ENCODE measurements at regions not wholly inside any gene's neighbourhood (a gene's known extent, or its start where the extent isn't known, plus 50 kb on each side); places are given as distances from the start of the nearest gene placed in this dataset.

DNA sequence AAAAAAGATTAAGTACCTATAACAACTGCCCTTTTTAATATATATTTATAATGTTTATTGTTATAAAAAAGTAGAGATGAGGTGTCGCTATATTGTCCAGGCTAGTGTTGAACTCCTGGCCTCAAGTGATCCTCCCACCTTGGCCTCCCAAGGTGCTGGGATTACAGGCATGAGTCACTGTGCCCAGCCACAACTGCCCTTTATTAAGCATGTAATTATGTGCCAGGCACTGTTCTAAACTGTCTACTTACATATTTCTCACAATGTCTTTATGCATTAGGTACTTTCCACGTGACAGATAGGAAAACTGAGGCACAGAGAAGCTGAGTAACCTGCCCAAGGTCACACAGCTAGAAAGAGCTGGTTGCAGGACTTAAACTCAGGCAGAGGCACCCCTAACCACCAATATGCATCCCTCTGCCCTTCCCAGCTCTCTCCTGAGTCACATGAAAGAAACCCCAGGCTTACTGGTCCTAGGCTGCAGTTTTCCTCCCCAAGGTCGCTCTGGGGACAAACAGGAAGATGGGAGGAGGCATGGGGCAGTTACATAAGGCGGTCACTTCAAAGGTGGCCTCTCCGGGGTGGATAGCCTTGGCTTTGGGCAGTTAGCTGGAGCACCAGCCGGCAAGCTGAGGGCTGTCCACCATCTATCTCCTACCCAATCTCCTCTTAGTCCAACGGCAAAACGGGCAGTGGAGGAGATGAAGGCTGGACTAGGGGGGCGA is 54.6 kb upstream of the TBX3 start:
- Histone ChIP-seq H3K4me1 (ENCODE audit: control insufficient read depth in 4 of 4, insufficient read depth in 4 of 4, low read length in 3 of 4) (peaks cover 0 to 13% (median 7%) of the 10 kb centered on the region in 4 donors), H3K36me3 (ENCODE audit: control insufficient read depth in 4 of 4, insufficient read depth in 3 of 4, low read depth in 1 of 4, low read length in 3 of 4) (no peaks in the 10 kb centered on the region), H3K27ac (ENCODE audit: low read depth in 1 of 2, low read length in 2 of 2) (no peak overlapping the region), H3K9ac (ENCODE audit: low read depth in 1 of 2, low read length in 2 of 2) (no peak overlapping the region), H3K9me3 (ENCODE audit: control insufficient read depth in 4 of 4, low read length in 3 of 4) (no peaks in the 10 kb centered on the region), H3K27me3 (ENCODE audit: control insufficient read depth in 4 of 4, insufficient read depth in 4 of 4, low read length in 3 of 4) (no peaks in the 10 kb centered on the region), H3K4me3 (ENCODE audit: low read depth in 1 of 3, low read length in 3 of 3) (no peak overlapping the region)
- no peak for DNase-seq (ENCODE audit: low spot score)
- WGBS: 54% methylated on average over 9 of the region's 9 CpGs
- no peak for TF ChIP-seq YY1 (IDR thresholded peaks at IDR 0.05)
- no peak for TF ChIP-seq JUND (IDR thresholded peaks at IDR 0.05)
- TF ChIP-seq RXRA (IDR thresholded peaks at IDR 0.05): peak; percentile 63 to 66
- TF ChIP-seq HNF4A (conservative IDR thresholded peaks at IDR 0.05): peak in 1 of 2 donors; percentile 38
- TF ChIP-seq RAD21 (IDR thresholded peaks at IDR 0.05): peak in 1 of 2 donors; percentile 39
- no peak for TF ChIP-seq CTCF (IDR thresholded peaks at IDR 0.05; ENCODE audit: low read depth, low read length, missing input control)

DNA sequence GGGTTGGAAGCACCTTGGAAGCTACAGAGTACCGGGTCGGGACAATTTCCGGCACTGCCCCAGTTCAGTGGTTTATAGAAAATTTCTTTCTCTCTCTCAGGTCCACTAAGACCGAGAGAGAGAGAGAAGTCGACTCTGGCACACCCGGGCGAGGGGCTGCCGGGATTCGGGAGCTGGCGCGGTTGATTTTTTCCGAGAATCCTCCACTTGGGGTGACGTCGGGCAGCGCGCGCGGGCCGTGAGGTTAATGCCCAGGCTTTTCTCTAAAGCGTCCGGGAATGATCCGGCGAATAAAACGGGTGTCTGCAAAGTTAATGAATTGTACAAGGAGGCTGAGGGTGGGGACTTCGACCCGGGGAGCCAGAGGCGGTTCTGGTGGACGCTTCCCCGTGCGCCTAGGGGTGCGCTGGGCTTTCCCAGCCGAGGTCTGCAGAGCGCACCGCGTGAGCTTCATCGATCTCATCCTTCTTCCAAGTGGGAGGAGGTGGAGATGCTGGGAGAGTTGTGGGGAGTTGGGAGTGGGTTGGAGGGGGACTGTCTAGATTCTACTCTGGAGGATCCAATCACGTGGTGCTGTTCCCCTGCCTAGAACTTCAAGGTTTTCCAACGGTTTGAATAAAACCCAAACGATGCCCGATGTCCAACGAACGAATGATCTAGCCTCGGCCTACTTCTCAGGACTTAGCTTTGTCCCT is 51.9 kb upstream of the TBX3 start:
- Histone ChIP-seq H3K9ac (ENCODE audit: low read depth in 1 of 2, low read length in 2 of 2) (peak overlapping the region in 1 of 2 donors; percentile 3), H3K27ac (ENCODE audit: low read depth in 1 of 2, low read length in 2 of 2) (peak overlapping the region in 1 of 2 donors; percentile 55), H3K4me1 (ENCODE audit: control insufficient read depth in 4 of 4, insufficient read depth in 4 of 4, low read length in 3 of 4) (peaks cover 0 to 13% (median 7%) of the 10 kb centered on the region in 4 donors), H3K9me3 (ENCODE audit: control insufficient read depth in 4 of 4, low read length in 3 of 4) (no peaks in the 10 kb centered on the region), H3K36me3 (ENCODE audit: control insufficient read depth in 4 of 4, insufficient read depth in 3 of 4, low read depth in 1 of 4, low read length in 3 of 4) (no peaks in the 10 kb centered on the region), H3K4me3 (ENCODE audit: low read depth in 1 of 3, low read length in 3 of 3) (peak overlapping the region in 1 of 3 donors; percentile 28), H3K27me3 (ENCODE audit: control insufficient read depth in 4 of 4, insufficient read depth in 4 of 4, low read length in 3 of 4) (no peaks in the 10 kb centered on the region)
- DNase-seq (ENCODE audit: low spot score): no peak
- TF ChIP-seq GABPA (IDR thresholded peaks at IDR 0.05 in 1 of 2, conservative IDR thresholded peaks at IDR 0.05 in 1 of 2) (no peak), REST (IDR thresholded peaks at IDR 0.05) (no peak), HNF4A (conservative IDR thresholded peaks at IDR 0.05) (peak in 1 of 2 donors; percentile 34), RXRA (IDR thresholded peaks at IDR 0.05) (peak in 1 of 2 donors; percentile 32)
- 28% methylated on average over 43 of the region's 43 CpGs for WGBS

GRCh38 chr12:114735011-114735410 is 51.0 kb upstream of the TBX3 start:
- Histone ChIP-seq H3K9me3 (ENCODE audit: control insufficient read depth in 4 of 4, low read length in 3 of 4) (no peaks in the 10 kb centered on the region), H3K4me1 (ENCODE audit: control insufficient read depth in 4 of 4, insufficient read depth in 4 of 4, low read length in 3 of 4) (peaks cover 0 to 13% (median 7%) of the 10 kb centered on the region in 4 donors), H3K4me3 (ENCODE audit: low read depth in 1 of 3, low read length in 3 of 3) (no peak overlapping the region), H3K36me3 (ENCODE audit: control insufficient read depth in 4 of 4, insufficient read depth in 3 of 4, low read depth in 1 of 4, low read length in 3 of 4) (no peaks in the 10 kb centered on the region), H3K27ac (ENCODE audit: low read depth in 1 of 2, low read length in 2 of 2) (no peak overlapping the region), H3K9ac (ENCODE audit: low read depth in 1 of 2, low read length in 2 of 2) (no peak overlapping the region), H3K27me3 (ENCODE audit: control insufficient read depth in 4 of 4, insufficient read depth in 4 of 4, low read length in 3 of 4) (no peaks in the 10 kb centered on the region)
- no peak for DNase-seq (ENCODE audit: low spot score)
- 70% methylated on average over 12 of the region's 12 CpGs for WGBS
- TF ChIP-seq RAD21 (IDR thresholded peaks at IDR 0.05) (no peak), GABPA (IDR thresholded peaks at IDR 0.05 in 1 of 2, conservative IDR thresholded peaks at IDR 0.05 in 1 of 2) (no peak), NR2F2 (IDR thresholded peaks at IDR 0.05) (no peak), FOXA1 (IDR thresholded peaks at IDR 0.05) (no peak), CTCF (IDR thresholded peaks at IDR 0.05; ENCODE audit: low read depth, low read length, missing input control) (no peak), EGR1 (IDR thresholded peaks at IDR 0.05; ENCODE audit: low read depth in 2 of 2) (no peak), ZBTB33 (IDR thresholded peaks at IDR 0.05) (no peak), HNF4G (IDR thresholded peaks at IDR 0.05) (no peak), MAX (IDR thresholded peaks at IDR 0.05) (no peak), SP1 (IDR thresholded peaks at IDR 0.05) (no peak), FOXA2 (IDR thresholded peaks at IDR 0.05) (no peak), JUND (IDR thresholded peaks at IDR 0.05) (no peak)

Measured in liver (tissue), 8 donors.